ENCODE measurements at regions not wholly inside any gene's neighbourhood (a gene's known extent, or its start where the extent isn't known, plus 50 kb on each side); places are given as distances from the start of the nearest gene placed in this dataset.

GRCh38 chr13:77480066-77480465, 55.4 kb upstream of the SCEL start:
- no peak for TF ChIP-seq EZH2phosphoT487 (IDR thresholded peaks at IDR 0.05; ENCODE audit: borderline replicate concordance, low read depth, low read length)
- TF ChIP-seq CTCF (conservative IDR thresholded peaks at IDR 0.05; ENCODE audit: low read length): no peak
